ENCODE measurements at regions not wholly inside any gene's neighbourhood (a gene's known extent, or its start where the extent isn't known, plus 50 kb on each side); places are given as distances from the start of the nearest gene placed in this dataset.

DNA sequence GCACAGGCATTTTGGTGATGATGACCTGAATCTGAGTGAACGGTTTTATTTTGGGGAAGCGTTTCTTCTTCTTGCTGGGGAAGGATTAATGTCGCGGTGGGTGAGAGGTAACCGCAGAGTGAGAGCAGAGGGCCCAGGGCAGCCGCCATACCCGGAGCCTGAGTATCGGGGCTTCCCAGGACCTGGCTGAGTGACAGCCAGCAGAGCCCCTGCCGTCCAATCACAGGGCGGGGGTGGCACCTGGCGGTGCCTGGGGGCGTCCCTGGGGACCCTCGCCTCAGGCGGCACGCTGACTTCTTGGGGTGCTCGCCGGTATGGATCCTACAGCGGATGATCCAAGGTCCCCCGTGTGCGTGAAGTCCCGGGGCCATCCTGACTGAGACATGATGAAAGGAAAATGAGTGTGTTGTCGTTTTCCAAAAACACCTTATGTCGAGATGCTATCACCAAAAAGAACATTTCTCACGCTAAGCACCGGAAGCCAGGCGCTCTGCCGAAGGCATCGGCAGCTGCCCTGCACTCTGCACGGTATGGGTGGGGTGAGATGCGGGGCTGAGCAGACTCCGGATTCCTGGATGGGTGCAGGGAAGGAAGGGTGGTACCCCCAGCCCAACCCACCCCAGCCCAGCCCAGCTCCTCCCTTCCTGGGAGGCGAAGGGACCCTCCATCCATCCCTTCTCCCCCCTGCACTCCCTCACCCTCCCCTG, 227.9 kb upstream of the SHH start:
- TF ChIP-seq, protein P1, sequence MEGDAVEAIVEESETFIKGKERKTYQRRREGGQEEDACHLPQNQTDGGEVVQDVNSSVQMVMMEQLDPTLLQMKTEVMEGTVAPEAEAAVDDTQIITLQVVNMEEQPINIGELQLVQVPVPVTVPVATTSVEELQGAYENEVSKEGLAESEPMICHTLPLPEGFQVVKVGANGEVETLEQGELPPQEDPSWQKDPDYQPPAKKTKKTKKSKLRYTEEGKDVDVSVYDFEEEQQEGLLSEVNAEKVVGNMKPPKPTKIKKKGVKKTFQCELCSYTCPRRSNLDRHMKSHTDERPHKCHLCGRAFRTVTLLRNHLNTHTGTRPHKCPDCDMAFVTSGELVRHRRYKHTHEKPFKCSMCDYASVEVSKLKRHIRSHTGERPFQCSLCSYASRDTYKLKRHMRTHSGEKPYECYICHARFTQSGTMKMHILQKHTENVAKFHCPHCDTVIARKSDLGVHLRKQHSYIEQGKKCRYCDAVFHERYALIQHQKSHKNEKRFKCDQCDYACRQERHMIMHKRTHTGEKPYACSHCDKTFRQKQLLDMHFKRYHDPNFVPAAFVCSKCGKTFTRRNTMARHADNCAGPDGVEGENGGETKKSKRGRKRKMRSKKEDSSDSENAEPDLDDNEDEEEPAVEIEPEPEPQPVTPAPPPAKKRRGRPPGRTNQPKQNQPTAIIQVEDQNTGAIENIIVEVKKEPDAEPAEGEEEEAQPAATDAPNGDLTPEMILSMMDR (IDR thresholded peaks at IDR 0.05; ENCODE audit: insufficient read depth, low read length): no peak
- TF ChIP-seq GABPA (IDR thresholded peaks at IDR 0.05; ENCODE audit: low read depth) (no peak), POLR2AphosphoS5 (IDR thresholded peaks at IDR 0.05; ENCODE audit: low read depth) (no peak), SPI1 (IDR thresholded peaks at IDR 0.05; ENCODE audit: borderline replicate concordance, low read depth) (no peak)
- TF ChIP-seq, protein P2, sequence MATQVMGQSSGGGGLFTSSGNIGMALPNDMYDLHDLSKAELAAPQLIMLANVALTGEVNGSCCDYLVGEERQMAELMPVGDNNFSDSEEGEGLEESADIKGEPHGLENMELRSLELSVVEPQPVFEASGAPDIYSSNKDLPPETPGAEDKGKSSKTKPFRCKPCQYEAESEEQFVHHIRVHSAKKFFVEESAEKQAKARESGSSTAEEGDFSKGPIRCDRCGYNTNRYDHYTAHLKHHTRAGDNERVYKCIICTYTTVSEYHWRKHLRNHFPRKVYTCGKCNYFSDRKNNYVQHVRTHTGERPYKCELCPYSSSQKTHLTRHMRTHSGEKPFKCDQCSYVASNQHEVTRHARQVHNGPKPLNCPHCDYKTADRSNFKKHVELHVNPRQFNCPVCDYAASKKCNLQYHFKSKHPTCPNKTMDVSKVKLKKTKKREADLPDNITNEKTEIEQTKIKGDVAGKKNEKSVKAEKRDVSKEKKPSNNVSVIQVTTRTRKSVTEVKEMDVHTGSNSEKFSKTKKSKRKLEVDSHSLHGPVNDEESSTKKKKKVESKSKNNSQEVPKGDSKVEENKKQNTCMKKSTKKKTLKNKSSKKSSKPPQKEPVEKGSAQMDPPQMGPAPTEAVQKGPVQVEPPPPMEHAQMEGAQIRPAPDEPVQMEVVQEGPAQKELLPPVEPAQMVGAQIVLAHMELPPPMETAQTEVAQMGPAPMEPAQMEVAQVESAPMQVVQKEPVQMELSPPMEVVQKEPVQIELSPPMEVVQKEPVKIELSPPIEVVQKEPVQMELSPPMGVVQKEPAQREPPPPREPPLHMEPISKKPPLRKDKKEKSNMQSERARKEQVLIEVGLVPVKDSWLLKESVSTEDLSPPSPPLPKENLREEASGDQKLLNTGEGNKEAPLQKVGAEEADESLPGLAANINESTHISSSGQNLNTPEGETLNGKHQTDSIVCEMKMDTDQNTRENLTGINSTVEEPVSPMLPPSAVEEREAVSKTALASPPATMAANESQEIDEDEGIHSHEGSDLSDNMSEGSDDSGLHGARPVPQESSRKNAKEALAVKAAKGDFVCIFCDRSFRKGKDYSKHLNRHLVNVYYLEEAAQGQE (IDR thresholded peaks at IDR 0.05; ENCODE audit: insufficient replicate concordance, low read depth): no peak
